ENCODE measurements at regions not wholly inside any gene's neighbourhood (a gene's known extent, or its start where the extent isn't known, plus 50 kb on each side); places are given as distances from the start of the nearest gene placed in this dataset.
A peak's percentile ranks its signal among the peaks of the same experiment; 100 is the strongest.
"Not testable (repeated sequence)": the region's sequence is repeated elsewhere in the genome, so short reads cannot be mapped to it uniquely, and the experiment has no call there.

DNA sequence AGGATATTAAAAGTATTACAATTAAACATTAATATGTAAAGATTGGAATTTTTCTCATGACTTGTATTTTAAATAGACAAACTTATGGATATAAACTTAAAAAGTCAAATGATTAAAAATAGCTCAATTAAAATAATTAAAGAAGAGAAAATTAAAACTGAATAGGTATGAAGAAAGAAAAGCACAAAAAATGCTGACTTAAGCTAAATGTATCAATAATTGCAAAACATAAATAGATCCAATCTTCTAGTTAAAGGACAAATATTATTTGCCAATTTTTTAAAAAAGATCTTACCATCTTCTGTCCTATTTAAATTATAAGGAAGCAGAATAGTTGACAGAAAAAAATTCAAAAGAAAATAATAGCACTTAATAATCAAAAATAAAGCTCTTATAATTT, 646.3 kb upstream of the ANKRD30A start:
- no peak for DNase-seq

DNA sequence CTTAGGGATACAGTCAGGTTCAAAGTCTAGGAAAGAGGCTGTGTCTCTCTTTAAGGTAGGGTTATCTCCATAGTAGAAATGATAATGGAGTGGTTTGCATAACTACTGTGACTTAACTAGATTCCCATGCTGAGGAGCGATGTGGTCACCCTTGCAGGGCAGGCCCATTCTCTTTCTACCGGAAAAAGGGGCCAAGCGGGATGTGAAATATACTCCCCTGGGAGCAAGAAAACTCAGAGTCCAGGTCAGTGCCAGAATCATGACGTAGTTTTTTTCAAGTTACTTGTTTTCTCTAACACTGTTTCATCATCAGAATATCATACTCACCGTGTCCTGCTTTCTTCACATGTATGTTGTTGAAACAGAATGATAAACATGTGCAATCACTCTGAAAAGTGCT, 649.0 kb upstream of the ANKRD30A start:
- DNase-seq: no peak

DNA sequence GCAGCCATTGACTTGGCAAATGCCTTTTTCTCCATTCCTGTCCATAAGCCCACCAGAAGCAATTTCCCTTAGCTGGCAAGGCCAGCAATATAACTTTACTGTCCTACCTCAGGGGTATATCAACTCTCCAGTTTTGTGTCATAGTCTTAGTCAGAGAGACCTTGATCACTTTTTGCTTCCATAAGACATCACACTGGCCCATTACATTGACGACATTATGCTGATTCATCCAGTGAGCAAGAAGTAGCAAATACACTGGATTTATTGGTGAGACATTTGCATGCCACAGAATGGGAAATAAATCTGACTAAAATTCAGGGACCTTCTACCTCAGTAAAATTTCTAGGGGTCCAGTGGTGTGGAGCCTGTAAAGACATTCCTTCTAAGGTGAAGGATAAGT, 649.7 kb upstream of the ANKRD30A start:
- DNase-seq: no peak

GRCh38 chr10:36474456-36474855, 650.9 kb upstream of the ANKRD30A start:
- no peak for DNase-seq

DNA sequence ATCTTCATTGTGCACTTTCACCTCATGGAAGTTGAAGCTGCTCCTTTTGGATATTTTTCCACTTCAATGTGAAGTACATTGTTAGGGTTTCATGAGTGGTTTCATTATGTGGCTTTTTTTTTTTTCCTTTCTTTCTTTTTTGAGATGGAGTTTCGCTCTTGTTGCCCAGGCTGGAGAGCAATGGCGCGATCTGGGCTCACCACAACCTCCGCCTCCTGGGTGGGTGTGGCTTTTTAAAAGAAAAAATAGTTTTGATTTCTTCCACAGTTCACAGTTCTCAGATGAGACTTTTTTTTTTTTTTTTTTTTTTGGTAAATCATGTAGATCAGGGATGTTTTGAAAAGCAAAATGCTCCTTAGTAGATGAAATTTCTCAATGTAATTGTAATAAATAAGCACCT, 652.3 kb upstream of the ANKRD30A start:
- DNase-seq: no peak

GRCh38 chr10:36469585-36469984, 655.8 kb upstream of the ANKRD30A start:
- DNase-seq: no peak

- DNase-seq: no peak
These were observed 656.8 kb upstream of the ANKRD30A start for GRCh38 chr10:36468620-36469019.

- DNase-seq: no peak
These were observed 659.6 kb upstream of the ANKRD30A start for GRCh38 chr10:36465604-36466379.

DNA sequence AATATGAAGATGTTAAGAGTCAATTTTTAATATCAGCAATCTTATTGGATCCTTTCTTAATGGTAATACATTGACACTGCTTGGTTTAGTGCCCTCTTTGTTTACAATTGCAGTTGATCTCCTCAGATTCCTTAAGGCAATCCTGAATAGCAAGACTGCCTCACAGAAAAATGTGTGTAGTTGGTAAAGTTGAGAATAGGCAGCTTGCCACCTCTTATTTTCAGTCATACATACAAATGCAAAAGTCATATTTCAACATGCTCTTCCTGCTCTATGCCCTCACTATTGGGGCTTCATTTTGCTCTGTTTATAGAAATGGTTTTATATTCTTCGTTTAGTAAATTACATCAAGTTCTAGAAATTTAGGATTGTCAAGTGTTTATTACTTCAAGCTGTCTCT, 661.1 kb upstream of the ANKRD30A start:
- DNase-seq: no peak

DNA sequence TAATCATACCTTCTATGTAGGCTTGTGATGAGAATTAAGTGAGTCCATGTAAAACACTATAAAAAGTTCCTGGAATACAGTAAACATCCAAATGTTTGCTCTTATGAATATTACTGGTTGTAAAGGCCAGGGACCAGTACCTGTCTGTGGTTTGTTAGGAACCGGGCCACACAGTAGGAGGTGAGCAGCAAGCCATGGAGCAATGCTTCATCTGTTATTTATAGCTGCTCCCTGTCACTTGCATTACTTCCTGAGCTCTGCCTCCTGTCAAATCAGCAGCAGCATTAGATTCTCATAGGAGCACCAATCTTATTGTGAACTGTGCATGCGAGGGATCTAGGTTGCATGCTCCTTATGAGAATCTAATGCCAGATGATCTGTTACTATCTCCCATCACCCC, 662.0 kb upstream of the ANKRD30A start:
- no peak for DNase-seq

GRCh38 chr10:36462194-36462593, 663.2 kb upstream of the ANKRD30A start:
- no peak for DNase-seq

GRCh38 chr10:36458437-36458836, 667.0 kb upstream of the ANKRD30A start:
- not testable (repeated sequence) for DNase-seq

DNA sequence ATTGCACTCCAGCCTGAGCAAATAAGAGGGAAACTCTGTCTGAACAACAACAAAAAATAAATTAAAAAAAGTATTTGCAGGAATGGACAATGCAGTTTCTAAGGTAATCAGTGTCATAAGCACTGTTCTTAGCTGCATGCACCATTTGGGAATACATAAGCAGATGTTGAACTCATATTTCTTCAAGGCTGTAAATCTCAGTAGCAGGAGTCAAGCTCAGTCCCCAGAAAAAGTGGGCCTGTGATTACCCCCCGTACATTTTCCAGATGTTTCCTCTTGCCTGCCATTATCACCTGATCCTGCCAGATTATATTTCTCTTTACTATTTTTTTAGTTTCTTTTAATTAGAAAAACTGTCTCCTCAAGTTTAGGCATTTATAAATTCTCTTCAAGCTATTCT, 667.6 kb upstream of the ANKRD30A start:
- no peak for DNase-seq

DNA sequence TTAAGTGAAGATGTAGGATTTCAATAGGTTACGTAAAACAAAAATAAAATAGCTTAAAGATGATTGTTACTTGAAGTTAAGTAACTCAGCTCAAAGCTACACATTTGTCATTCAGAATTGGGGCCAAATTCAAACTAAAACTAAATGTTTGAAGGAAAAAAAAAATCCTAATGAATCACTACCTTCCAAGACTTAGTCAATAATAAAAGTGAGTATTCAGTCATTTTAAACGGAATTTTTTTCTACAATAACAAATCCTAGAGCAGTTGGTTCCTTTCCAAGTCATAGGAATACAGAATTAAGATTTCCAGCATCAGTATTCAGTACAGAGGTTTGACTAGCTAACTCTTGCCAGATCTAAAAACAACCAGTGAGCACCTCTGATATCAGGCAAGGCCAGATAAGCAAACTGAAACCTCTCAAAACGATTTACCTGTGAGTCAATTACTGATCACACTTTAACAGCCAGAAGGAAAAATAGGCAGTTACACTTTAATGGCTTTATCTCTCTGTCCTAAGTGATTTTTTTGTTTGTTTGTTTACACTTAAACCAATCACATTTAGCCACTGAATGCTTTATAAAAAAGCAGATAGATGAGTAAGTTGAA, 669.8 kb upstream of the ANKRD30A start:
- DNase-seq: no peak

DNA sequence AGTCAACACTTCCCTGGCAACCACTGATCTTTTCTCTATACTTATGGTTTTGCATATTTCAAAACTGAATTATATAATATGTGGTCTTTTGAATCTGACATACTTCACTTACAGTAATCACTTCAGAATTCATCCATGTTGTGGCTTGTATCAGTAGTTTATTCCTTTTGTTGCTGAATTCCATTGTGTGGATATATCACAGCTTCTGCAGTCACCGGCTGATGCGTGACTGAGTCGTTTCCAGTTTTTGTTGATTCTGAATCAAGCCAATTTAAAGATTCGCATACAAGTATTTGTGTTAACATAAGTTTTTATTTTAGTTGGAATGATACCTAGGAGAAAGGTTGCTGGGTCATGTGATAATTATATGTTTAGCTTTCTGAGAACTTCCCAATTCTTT, 672.5 kb upstream of the ANKRD30A start:
- no peak for DNase-seq

DNA sequence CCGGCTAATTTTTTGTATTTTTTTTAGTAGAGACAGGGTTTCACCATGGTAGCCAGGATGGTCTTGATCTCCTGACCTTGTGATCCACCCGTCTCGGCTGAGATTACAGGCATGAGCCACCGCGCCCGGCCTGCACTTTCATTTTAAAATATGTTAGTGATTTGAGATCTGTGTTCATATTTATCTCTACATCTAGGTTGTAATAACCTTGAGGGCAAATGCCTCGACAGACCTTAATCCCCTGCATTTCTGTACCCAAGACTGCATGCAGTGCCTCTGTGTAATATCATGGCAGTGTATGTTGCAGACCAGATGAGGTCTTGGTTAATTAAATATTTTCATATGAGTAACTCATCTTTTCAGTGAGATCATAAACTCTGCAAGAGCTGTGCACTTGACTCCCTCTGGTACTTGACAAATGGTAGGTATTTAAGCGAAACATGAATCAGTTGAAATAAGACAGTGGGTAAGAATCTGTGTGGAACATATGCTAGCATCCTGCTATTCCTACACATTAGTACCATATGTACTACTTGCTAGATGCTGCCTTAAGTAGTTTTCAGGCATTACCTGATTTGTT, 673.9 kb upstream of the ANKRD30A start:
- no peak for DNase-seq

- DNase-seq: no peak
These were observed 675.0 kb upstream of the ANKRD30A start for GRCh38 chr10:36450380-36450779.

DNA sequence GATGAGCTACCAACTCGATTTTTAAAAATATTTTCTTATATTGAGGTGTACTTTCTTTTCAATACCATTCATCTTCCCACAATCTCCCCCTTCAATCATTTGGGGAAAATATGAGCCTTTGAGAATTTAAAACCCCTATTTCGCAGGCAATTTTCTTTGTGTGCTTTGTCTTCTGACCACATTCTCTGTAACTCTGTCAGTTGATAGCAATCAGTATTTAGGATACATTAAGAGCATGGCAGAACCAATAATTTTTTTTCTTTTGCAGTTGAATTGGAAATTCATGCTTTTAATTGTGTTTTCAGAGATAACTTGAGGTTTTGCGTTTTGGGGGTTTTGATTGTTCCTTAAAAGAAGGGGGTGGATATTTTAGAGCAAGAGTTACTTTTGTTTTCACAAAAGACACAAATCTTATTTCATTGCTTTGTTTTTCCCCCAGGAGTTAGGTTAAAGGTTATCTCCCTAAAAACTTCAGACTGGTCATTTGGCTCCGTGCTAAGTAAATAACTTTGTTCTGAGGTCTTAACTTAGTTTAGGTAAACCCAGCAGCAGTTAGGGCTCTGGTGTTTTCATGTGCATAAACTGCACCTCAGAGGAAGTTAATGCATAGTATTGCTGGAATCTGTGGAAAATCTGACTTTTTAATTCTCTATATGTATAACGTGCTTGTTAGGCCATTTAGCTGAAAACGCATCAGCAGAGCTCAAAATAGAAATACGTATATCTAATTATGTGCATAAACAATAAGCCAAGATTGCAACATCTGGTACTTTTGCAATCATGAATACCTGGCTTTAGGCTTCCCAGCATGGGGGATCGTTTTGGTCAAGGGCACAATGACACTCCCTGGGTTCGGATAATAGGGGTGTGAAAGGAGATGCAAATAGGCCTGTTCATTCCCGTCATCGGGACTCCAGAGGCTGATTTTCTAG, 676.4 kb upstream of the ANKRD30A start:
- no peak for DNase-seq

- DNase-seq: peak in 1 of 2 experiments; percentile 27
These were observed 678.5 kb upstream of the ANKRD30A start for GRCh38 chr10:36446881-36447280.

DNA sequence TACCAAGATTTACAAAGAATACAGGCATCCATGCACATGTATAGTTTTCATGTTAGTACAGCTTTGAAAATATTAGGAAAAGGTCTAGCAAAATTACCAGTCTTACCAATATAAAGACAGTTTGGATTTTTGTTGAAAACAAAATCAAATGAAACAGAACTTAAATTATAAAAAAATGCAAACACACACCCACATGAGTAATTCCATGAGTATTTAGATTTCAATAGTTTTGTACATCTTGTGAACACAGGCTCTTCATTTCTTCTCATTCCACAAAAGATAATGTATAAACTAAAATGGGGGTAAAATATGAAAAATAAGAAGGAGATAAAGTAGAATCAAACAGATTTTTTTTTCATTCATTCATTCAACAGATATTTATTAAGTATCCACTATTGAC, 682.2 kb upstream of the ANKRD30A start:
- no peak for DNase-seq

- DNase-seq: no peak
These were observed 683.8 kb upstream of the ANKRD30A start for GRCh38 chr10:36441557-36441956.

GRCh38 chr10:36440539-36440938, 684.9 kb upstream of the ANKRD30A start:
- no peak for DNase-seq

DNA sequence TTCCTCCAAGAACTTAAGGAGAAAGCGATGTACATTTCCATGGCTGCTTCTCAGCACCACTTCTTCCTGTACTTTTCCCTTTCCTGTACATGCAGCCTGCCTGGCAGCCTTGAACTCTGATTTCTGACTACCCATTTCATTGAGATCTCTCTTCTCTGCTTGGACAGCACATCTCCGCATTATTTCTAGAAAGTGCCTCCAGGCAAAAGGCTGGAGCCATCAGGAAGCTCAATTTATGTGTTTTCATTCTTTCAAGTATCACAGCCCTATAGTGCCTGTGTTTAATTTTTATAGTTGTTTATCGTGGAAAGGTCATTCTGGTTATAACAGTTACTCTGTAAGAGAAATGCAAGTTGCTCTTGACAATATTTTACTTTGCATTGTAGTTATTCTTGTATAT, 688.0 kb upstream of the ANKRD30A start:
- no peak for DNase-seq
